Stimulated activated naive CD4-positive, alpha-beta T cell treated with Interleukin-2 at 50 U/mL for 16 hours (primary cell): ENCODE measurements at regions not wholly inside any gene's neighbourhood (a gene's known extent, or its start where the extent isn't known, plus 50 kb on each side); places are given as distances from the start of the nearest gene placed in this dataset.
"Not testable (repeated sequence)": the region's sequence is repeated elsewhere in the genome, so short reads cannot be mapped to it uniquely, and the experiment has no call there.

Experiments used
- DNase-seq: peaks from one replicate; lab custom pipeline; 2025; lab: John Stamatoyannopoulos, UW

DNA sequence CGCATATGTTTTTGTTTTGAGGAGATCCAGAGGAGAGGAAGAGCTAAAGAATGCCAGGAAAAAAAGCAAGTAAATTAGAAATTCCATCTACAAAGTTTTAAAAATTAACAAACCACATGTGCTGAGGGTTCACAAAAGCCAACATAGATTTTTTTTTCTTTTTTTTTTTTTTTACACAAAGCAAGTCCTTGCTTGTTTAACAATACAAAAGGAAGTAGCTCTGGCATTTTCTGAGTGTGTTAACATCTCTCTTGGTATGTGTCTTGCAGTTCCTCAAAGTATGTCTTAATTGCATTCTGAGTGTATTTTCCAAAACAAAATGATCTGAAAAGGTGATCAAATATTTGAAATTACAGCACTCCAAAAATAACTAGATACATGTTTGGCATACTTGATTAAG lies 1682.7 kb upstream of the AGA start:
- DNase-seq, result no peak

DNA sequence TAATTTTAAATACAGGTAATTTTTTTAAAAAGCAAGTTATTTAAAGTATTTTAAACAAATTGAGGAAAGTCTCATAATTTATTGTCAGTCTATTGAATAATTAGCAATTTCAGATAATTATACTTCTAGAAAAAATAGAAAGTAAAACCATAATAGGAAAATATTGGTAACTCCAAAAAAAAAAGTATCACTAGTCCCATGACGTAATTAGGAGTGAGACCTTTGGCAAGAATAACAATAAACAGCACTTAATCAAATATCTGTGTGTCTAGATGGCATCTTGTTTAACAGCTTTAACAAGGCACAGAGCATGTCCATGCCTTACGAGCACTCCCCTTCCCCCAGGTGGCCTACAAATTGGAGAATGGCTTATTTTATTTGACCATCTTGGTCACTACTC lies 1683.6 kb upstream of the AGA start:
- no peak for DNase-seq

GRCh38 chr4:179128299-179128698 lies 1686.1 kb upstream of the AGA start:
- DNase-seq, result no peak

- DNase-seq, result no peak
Measured at GRCh38 chr4:179130122-179130714, 1688.0 kb upstream of the AGA start.

DNA sequence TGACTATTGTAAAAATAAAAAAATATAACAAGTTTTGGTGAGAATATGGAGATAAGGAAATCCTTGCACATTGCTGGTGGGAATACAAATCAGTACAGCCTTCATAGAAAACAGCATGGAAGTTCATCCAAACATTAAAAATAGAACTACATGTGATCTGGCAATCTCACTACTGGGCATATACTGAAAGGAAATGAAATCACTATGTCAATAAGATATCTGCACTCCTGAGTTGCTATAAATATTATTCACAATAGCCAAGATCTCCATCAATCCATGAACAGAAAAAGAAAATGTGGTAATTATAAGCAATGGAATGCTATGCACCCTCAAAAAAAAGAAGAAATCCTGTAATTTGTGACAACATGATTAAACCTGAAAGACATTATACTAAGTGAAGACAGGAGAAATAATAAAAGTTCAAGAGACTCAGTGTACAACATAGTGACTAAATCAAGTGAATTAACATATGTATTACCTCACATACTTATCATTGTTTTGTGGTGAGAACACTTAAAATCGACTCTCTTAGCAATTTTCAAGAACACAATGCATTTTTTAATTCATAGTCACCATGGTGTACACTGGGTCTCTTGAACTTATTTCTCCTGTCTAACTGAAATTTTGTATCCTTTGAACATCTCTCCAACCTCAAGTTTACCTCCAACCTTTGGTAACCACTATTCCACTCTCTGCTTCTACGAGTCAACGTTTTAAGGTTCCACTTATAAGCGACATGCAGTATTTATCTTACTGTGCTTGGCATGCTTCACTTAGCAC lies 1703.7 kb upstream of the AGA start:
- DNase-seq, result no peak

DNA sequence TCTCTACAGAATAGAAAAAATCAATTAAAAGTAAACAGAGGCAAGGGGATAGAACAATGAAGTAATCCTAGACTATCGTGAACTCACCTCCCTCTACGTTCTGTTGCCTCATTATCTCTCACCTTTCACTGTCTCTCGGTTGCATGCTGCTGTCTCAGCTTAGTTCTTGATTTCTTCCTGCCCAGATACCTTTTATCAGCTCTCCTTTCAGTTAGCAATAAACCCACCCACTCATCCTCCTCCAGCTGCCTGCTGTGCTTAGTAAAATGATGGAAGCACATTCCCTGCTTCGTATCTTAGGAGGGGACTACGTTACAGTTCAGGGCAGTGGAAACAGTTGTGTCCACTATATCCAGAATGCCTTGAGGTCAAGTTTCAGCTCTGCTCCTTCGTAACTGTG lies 1709.5 kb upstream of the AGA start:
- no peak for DNase-seq

GRCh38 chr4:179163147-179163546 lies 1720.9 kb upstream of the AGA start:
- DNase-seq, result no peak

DNA sequence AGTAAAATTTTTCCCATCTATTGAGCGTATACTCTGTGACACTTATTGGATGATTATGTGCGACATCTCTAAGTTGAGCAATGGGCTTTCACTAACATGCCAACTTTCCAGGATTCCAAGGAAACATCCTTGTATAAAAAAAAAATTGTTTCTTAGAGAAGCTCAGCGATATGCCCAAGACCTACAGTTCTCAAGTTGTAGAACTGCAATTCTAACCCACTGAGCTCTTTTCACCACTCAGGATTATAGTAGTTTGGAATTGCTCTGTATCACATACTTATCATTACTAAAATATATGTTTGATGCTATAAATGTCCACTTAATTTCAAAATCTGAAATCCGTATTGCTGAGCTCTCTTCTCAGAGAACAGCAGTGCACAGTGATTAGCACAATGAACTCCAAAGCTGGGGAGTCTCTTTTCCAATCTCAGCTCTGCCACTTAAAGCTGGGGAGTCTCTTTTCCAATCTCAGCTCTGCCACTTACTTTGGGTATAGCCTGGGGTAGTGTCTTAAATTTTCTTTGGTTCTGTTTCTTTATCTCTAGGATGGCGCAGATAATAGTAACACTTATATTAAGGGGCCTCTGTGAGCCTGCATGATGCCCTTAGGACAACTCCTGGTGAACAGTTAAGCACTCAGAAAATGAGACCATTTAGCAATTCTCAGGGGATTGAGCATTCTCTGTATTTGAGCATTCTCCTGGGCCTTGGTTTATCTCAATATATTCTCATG lies 1722.2 kb upstream of the AGA start:
- DNase-seq, result no peak

GRCh38 chr4:179165000-179165738 lies 1722.9 kb upstream of the AGA start:
- DNase-seq, result no peak

DNA sequence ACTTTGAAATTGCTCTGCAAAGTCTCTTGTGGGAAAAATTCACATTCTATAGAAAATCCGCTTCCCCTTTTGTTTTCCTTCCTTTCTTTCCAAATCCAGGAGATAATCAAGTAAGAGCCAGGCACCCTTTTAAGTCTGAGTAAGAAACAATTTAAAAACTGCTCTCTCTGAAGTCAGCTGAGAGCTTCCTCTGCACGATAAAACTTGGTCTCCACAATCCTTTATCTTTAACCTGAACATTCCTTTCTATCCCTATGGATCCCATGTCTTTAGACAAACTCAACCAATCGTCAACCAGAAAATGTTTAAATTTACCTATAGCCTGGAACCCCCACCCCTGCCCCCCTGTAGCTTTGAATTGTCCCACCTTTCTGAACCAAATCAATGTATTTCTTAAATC lies 1723.6 kb upstream of the AGA start:
- DNase-seq, result no peak

DNA sequence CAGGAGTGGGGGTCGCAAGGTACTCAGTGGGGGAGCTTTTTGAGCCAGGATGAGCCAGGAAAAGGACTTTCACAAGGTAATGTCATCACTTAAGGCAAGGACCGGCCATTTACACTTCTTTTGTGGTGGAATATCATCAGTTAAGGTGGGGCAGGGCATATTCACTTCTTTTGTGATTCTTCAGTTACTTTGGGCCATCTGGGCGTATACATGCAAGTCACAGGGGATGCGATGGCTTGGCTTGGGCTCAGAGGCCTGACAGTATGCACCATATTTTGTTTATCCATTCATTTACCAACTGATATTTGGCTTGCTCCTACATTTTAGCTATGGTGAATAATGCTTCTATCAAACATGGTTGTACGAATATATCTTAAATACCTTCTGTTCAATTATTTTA lies 1728.1 kb upstream of the AGA start:
- not testable (repeated sequence) for DNase-seq

GRCh38 chr4:179182741-179183140 lies 1740.5 kb upstream of the AGA start:
- DNase-seq, result no peak

DNA sequence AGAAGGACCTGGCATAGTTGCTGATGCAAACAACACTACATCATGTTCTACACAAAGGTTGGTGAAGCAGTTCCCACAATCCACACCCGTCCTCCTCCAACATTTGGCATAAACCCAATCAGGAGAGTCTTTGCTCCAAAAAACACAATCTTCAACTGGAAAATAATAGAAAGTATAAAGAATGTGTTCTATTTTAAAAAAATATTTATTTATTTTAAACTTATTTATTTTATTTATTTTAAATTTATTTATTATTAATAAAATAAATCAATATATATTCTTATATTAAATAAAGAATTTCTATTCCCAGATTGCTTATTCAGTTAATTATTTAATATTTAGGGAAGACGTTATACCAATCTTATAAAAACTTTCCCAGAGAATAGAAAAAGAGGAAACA lies 1753.7 kb upstream of the AGA start:
- no peak for DNase-seq

DNA sequence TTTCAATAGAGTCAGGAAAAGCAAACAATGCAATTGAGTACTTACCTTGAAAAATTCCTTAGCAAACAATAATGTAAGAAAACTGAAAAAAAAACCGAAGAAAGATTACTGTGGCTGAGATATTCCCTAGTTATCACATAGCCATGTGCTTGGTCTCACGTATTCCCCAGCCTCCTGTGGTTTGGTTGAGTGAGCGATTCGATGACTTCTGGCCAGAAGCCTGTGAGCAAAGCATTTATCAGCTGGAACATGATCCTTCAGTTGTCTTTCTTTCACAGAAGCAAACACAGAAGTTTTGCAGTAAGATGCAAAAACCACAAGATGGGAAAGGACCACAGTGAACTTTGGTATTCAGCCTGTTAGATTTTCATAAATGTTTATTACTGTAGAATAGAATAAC lies 1754.3 kb upstream of the AGA start:
- no peak for DNase-seq

DNA sequence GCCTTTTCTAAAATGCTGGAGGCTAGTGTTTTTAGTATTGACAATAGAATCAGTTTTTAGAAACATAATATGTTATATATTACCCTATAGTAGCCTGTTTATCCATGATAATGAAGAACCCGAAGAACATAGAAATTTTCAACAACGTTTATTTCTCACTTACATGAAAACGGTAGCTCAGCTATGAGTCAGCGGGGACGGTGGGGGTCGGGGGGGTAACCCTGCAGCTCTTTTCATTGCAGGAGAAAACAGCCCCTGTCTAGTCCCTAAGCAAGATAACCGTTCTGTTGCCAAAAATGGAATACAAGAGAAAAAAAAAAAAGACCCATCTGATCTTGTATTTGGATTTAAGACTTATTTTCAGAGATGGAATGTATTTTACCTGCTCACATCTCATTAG lies 1758.4 kb upstream of the AGA start:
- DNase-seq, result no peak

DNA sequence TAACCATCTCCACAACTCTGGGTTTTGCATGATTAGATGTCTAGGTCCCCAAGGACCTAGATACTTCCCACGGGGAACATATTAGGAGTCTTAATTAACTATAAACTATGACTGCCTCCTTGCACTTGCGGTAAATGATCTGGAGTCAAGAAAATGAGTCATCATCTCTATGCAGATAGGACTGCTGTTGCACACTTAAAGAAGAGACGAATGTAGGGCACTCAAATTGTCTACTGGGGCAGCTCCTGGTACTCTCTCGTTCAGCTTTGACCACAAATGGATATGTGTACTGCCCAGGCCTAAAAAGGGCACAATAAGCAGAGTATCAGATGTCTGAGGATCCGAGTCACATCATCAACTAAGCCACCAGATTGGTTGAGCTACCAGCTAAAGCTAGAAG lies 1783.4 kb upstream of the AGA start:
- DNase-seq, result no peak

- DNase-seq, result no peak
Measured at GRCh38 chr4:179248821-179249220, 1806.6 kb upstream of the AGA start.

GRCh38 chr4:179268791-179269190 lies 1826.6 kb upstream of the AGA start:
- no peak for DNase-seq

DNA sequence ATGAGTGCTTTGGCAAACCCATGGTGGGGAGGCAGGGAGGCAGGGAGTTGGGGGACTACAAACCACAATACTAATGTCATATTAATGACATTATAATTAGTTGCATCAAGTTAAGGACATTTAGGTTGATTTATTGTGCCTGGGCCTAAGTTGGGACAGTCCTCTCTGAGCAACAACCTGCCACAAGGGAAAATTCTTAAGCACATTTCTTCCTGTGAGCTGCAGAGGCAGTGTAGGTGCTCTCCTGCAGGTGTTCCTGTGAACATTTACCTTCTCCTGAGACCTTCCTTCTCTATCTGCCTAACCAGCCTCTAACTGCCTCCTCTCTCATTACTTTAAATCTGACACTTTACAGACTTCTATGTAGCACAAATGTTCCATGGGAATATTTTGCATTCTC lies 1830.0 kb upstream of the AGA start:
- no peak for DNase-seq

GRCh38 chr4:179278647-179279046 lies 1836.4 kb upstream of the AGA start:
- no peak for DNase-seq

- DNase-seq, result no peak
Measured at GRCh38 chr4:179285696-179286095, 1843.5 kb upstream of the AGA start.

DNA sequence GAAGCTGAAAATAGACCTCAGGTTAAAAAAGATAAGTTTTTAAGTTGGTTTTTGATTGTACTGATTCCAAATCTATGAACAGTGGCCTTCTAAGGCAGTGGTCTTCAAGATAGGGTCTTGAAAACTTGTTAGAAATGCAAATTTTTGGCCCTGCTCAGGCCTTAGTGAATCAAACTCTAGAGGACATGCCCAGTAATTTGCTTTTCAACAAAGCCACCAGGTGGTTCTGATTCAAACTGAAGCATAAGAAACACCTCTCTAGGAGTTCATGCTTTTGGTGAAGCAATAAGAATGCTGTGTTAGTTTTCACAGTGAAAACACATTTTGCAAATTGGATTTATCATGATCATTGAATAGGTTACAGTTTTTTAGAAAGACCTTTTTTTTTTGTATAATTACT lies 1849.4 kb upstream of the AGA start:
- no peak for DNase-seq

GRCh38 chr4:179292468-179292867 lies 1850.2 kb upstream of the AGA start:
- no peak for DNase-seq
